ENCODE measurements at regions not wholly inside any gene's neighbourhood (a gene's known extent, or its start where the extent isn't known, plus 50 kb on each side); places are given as distances from the start of the nearest gene placed in this dataset.

DNA sequence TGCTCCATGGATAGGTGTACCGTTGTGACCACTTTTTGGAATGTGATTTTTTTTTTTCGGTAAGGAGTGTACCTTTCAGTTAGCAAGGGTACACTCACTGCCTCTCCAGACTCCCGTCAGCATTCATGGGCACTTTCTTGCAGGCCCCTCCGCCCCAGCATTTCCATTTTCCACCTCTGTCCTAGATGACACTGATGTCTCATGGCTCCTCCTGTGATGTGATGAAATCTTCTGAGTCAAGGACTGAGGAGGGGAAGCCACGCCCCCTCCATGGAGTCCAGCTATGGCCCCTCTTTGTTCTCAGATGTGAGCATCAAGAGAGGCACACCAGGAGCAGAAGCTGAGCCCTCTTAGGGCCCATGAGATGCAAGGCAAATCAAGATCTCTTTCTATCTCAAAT is 61.8 kb downstream of the CTSL start:
- Histone ChIP-seq H3K27me3 (no peaks in the 10 kb centered on the region), H3K27ac (no peak overlapping the region), H3K4me1 (no peaks in the 10 kb centered on the region), H3K36me3 (replicated peaks in 1 of 2; ENCODE audit: insufficient read depth in 1 of 2, low read depth in 2 of 2) (no peaks in the 10 kb centered on the region), H3K4me3 (no peak overlapping the region), H3K9me3 (no peaks in the 10 kb centered on the region)
- 69 to 73% methylated on average over 5 of the region's 5 CpGs for WGBS, 2 donors
- no peak for DNase-seq
- no peak for TF ChIP-seq POLR2A (IDR thresholded peaks at IDR 0.05)
- TF ChIP-seq, protein P1, sequence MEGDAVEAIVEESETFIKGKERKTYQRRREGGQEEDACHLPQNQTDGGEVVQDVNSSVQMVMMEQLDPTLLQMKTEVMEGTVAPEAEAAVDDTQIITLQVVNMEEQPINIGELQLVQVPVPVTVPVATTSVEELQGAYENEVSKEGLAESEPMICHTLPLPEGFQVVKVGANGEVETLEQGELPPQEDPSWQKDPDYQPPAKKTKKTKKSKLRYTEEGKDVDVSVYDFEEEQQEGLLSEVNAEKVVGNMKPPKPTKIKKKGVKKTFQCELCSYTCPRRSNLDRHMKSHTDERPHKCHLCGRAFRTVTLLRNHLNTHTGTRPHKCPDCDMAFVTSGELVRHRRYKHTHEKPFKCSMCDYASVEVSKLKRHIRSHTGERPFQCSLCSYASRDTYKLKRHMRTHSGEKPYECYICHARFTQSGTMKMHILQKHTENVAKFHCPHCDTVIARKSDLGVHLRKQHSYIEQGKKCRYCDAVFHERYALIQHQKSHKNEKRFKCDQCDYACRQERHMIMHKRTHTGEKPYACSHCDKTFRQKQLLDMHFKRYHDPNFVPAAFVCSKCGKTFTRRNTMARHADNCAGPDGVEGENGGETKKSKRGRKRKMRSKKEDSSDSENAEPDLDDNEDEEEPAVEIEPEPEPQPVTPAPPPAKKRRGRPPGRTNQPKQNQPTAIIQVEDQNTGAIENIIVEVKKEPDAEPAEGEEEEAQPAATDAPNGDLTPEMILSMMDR (IDR thresholded peaks at IDR 0.05), result no peak
- intact Hi-C loops (cut with DNase I), result no loop called here
- ATAC-seq, result no peak

DNA sequence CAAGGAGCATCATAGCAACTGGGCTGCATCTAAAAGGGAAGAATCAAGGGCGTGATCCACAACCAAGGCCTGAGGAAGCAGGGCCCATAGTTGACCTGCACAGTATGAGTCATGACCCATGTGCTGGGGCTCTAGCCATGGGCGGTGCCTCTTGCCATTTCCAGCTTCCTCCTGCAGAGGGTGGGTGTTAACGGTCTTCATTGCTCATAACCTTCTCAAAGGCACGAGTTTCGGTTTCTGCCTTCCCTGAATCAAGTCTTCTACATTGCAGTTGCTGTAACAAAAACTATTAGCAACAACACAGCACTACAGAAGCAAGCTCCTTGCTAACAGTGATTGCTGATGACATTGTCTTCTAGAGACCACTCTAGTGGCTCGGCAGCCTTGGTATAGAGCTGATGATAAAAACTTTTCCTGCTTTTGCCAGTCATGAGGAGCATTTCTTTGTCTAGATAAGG is 66.9 kb downstream of the CTSL start:
- intact Hi-C loops (cut with DNase I), result no loop called here
- DNase-seq, result peak; percentile 20 to 78 (median 36)
- TF ChIP-seq, protein P1 (IDR thresholded peaks at IDR 0.05), result peak in 1 of 7 experiments; percentile 12
- no peak for TF ChIP-seq POLR2A (IDR thresholded peaks at IDR 0.05)
- Histone ChIP-seq H3K27ac (peak overlapping the region in 1 of 4 donors; percentile 64), H3K4me3 (no peak overlapping the region), H3K36me3 (replicated peaks in 1 of 2; ENCODE audit: insufficient read depth in 1 of 2, low read depth in 2 of 2) (no peaks in the 10 kb centered on the region), H3K4me1 (no peaks in the 10 kb centered on the region), H3K27me3 (no peaks in the 10 kb centered on the region), H3K9me3 (no peaks in the 10 kb centered on the region)
- 68 to 78% methylated on average over 4 to 6 of the region's 6 CpGs for WGBS, 2 donors
- peak; percentile 74 for ATAC-seq

DNA sequence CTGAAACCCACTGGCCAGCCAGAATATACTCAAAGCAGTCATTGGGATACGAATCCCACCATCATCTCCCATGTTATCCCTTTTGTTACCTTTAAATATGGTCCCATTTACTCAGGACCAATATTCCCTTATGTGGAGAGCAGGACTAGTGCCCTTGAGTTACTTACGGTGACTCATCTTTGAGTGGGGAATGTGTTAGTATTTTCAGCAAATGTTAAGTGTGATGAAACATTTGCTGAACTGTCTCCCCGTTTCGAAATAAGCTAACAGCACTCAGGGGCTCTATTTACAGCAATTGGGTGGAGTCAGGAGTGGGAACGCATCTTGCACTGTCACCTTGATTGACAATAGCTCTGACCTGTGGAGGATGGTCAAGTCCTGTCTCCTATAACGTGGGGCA is 67.4 kb downstream of the CTSL start:
- DNase-seq, result peak in 1 of 4 donors; percentile 38

DNA sequence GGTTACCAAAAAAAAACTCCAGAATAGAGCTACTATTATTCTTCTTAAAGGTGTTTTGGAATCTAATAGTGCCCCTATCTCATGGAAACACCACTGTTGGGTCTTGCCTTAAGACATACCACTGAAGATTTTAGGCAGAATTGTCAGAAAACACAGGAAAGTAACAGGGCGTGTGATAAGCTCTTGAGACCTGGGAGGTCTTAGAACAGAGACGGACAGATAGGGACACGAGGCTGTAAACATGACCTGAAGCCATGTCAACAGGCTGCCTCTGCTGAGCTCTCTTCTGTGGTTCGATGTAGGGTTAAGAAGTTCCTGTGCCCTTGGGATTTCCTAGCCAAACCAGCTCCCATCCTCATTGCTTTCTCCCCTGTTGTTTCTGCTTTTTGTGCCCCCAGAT is 69.3 kb downstream of the CTSL start:
- ATAC-seq (no peak), DNase-seq (no peak)

More for the DNA sequence above, 67.4 kb downstream of the CTSL start:
- WGBS, 2 donors, result 78 to 84% methylated on average over 6 of the region's 6 CpGs
- no peaks in the 10 kb centered on the region for H3K4me1 ChIP-seq
- peak; percentile 35 for ATAC-seq
- intact Hi-C loops (cut with DNase I), result no loop called here
- no peaks in the 10 kb centered on the region for H3K27me3 ChIP-seq
- H3K4me3 ChIP-seq, result no peak overlapping the region
- no peaks in the 10 kb centered on the region for H3K36me3 ChIP-seq (replicated peaks in 1 of 2; ENCODE audit: insufficient read depth in 1 of 2, low read depth in 2 of 2)
- TF ChIP-seq, protein P1 (IDR thresholded peaks at IDR 0.05), result no peak
- TF ChIP-seq POLR2A (IDR thresholded peaks at IDR 0.05), result no peak
- no peaks in the 10 kb centered on the region for H3K9me3 ChIP-seq
- peak overlapping the region in 1 of 4 donors; percentile 64 for H3K27ac ChIP-seq

DNA sequence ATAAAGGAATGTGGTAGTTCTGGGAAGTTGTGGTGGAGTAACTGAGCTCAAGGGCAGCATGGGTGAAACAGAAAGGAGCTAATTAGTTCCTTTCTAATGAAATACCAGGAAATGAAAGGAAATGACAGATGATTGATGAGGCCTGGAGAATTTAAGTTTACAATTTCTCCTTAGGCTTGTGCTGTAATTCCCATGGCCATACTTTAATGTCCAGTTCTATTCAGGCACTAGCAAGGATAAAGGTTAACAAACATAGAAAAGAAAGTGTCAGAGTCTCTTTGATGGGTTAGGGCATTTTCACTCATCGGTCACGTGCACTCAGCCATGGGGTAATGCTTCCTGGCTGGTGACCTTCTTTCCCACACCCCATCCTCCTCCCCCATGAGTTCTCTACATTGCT is 70.3 kb downstream of the CTSL start:
- DNase-seq, result no peak
- no peak for ATAC-seq

More for the DNA sequence above, 69.3 kb downstream of the CTSL start:
- Histone ChIP-seq H3K9me3 (no peaks in the 10 kb centered on the region), H3K4me3 (no peak overlapping the region), H3K27ac (no peak overlapping the region), H3K27me3 (no peaks in the 10 kb centered on the region), H3K4me1 (no peaks in the 10 kb centered on the region), H3K36me3 (replicated peaks in 1 of 2; ENCODE audit: insufficient read depth in 1 of 2, low read depth in 2 of 2) (no peaks in the 10 kb centered on the region)
- no peak for TF ChIP-seq POLR2A (IDR thresholded peaks at IDR 0.05)
- TF ChIP-seq, protein P1 (IDR thresholded peaks at IDR 0.05), result no peak
- intact Hi-C loops (cut with DNase I), result no loop called here
- 55% methylated on average over 4 of the region's 4 CpGs for WGBS, 2 donors

More for the DNA sequence above, 70.3 kb downstream of the CTSL start:
- WGBS, 2 donors, result 54 to 57% methylated on average over 2 of the region's 2 CpGs
- intact Hi-C loops (cut with DNase I), result no loop called here
- TF ChIP-seq, protein P1 (IDR thresholded peaks at IDR 0.05), result no peak
- no peak for TF ChIP-seq POLR2A (IDR thresholded peaks at IDR 0.05)
- Histone ChIP-seq H3K27me3 (no peaks in the 10 kb centered on the region), H3K9me3 (no peaks in the 10 kb centered on the region), H3K36me3 (replicated peaks in 1 of 2; ENCODE audit: insufficient read depth in 1 of 2, low read depth in 2 of 2) (no peaks in the 10 kb centered on the region), H3K4me1 (no peaks in the 10 kb centered on the region), H3K27ac (no peak overlapping the region), H3K4me3 (no peak overlapping the region)

Data from body of pancreas (tissue), 4 donors.